ENCODE measurements at regions not wholly inside any gene's neighbourhood (a gene's known extent, or its start where the extent isn't known, plus 50 kb on each side); places are given as distances from the start of the nearest gene placed in this dataset.
A peak's percentile ranks its signal among the peaks of the same experiment; 100 is the strongest.

GRCh38 chr4:8696369-8697127 is 104.0 kb downstream of the CPZ start:
- no peak for DNase-seq
- H3K4me1 ChIP-seq (ENCODE audit: control insufficient read depth, insufficient read depth, low read length): no peaks in the 10 kb centered on the region
- peaks cover 11% of the 10 kb centered on the region for H3K27me3 ChIP-seq (ENCODE audit: control insufficient read depth, insufficient read depth, low read length)
- no peaks in the 10 kb centered on the region for H3K9me3 ChIP-seq (ENCODE audit: control insufficient read depth, low read depth, low read length)
- H3K36me3 ChIP-seq (ENCODE audit: control insufficient read depth, insufficient read depth, low read length): no peaks in the 10 kb centered on the region
- H3K27ac ChIP-seq (ENCODE audit: low read length): no peak overlapping the region
- WGBS (ENCODE audit: insufficient coverage, low lambda C conversion rate): no CpG with 5 or more reads among the region's 10 CpGs
- H3K4me3 ChIP-seq (ENCODE audit: low read length): no peak overlapping the region

- DNase-seq: no peak
- H3K27me3 ChIP-seq (ENCODE audit: control insufficient read depth, insufficient read depth, low read length): peaks cover 7% of the 10 kb centered on the region
- no peak overlapping the region for H3K27ac ChIP-seq (ENCODE audit: low read length)
- H3K4me3 ChIP-seq (ENCODE audit: low read length): no peak overlapping the region
- H3K9me3 ChIP-seq (ENCODE audit: control insufficient read depth, low read depth, low read length): no peaks in the 10 kb centered on the region
- WGBS (ENCODE audit: insufficient coverage, low lambda C conversion rate): 80% methylated on average over 1 of the region's 18 CpGs
- H3K36me3 ChIP-seq (ENCODE audit: control insufficient read depth, insufficient read depth, low read length): no peaks in the 10 kb centered on the region
- H3K4me1 ChIP-seq (ENCODE audit: control insufficient read depth, insufficient read depth, low read length): no peaks in the 10 kb centered on the region
Measured at GRCh38 chr4:8695237-8696219, 103.0 kb downstream of the CPZ start.

GRCh38 chr4:8694651-8695151 is 102.1 kb downstream of the CPZ start:
- no CpG with 5 or more reads among the region's 10 CpGs for WGBS (ENCODE audit: insufficient coverage, low lambda C conversion rate)
- DNase-seq: no peak
- peaks cover 9% of the 10 kb centered on the region for H3K27me3 ChIP-seq (ENCODE audit: control insufficient read depth, insufficient read depth, low read length)

GRCh38 chr4:8694226-8694625 is 101.7 kb downstream of the CPZ start:
- no peaks in the 10 kb centered on the region for H3K9me3 ChIP-seq (ENCODE audit: control insufficient read depth, low read depth, low read length)
- no peak overlapping the region for H3K4me3 ChIP-seq (ENCODE audit: low read length)
- no peak for DNase-seq
- H3K36me3 ChIP-seq (ENCODE audit: control insufficient read depth, insufficient read depth, low read length): no peaks in the 10 kb centered on the region
- H3K27me3 ChIP-seq (ENCODE audit: control insufficient read depth, insufficient read depth, low read length): peaks cover 10% of the 10 kb centered on the region
- 100% methylated on average over 1 of the region's 8 CpGs for WGBS (ENCODE audit: insufficient coverage, low lambda C conversion rate)
- H3K4me1 ChIP-seq (ENCODE audit: control insufficient read depth, insufficient read depth, low read length): no peaks in the 10 kb centered on the region
- H3K27ac ChIP-seq (ENCODE audit: low read length): no peak overlapping the region

More at GRCh38 chr4:8694651-8695151, 102.1 kb downstream of the CPZ start:
- Histone ChIP-seq H3K4me1 (ENCODE audit: control insufficient read depth, insufficient read depth, low read length) (no peaks in the 10 kb centered on the region), H3K27ac (ENCODE audit: low read length) (no peak overlapping the region), H3K9me3 (ENCODE audit: control insufficient read depth, low read depth, low read length) (no peaks in the 10 kb centered on the region), H3K36me3 (ENCODE audit: control insufficient read depth, insufficient read depth, low read length) (no peaks in the 10 kb centered on the region), H3K4me3 (ENCODE audit: low read length) (no peak overlapping the region)

- 80% methylated on average over 2 of the region's 27 CpGs for WGBS (ENCODE audit: insufficient coverage, low lambda C conversion rate)
- H3K27me3 ChIP-seq (ENCODE audit: control insufficient read depth, insufficient read depth, low read length): peaks cover 28% of the 10 kb centered on the region
- no peaks in the 10 kb centered on the region for H3K4me1 ChIP-seq (ENCODE audit: control insufficient read depth, insufficient read depth, low read length)
- no peaks in the 10 kb centered on the region for H3K36me3 ChIP-seq (ENCODE audit: control insufficient read depth, insufficient read depth, low read length)
- no peaks in the 10 kb centered on the region for H3K9me3 ChIP-seq (ENCODE audit: control insufficient read depth, low read depth, low read length)
- H3K4me3 ChIP-seq (ENCODE audit: low read length): no peak overlapping the region
- no peak for DNase-seq
- H3K27ac ChIP-seq (ENCODE audit: low read length): no peak overlapping the region
Measured at GRCh38 chr4:8691151-8691775, 98.7 kb downstream of the CPZ start.

GRCh38 chr4:8690216-8691150 is 97.9 kb downstream of the CPZ start:
- Histone ChIP-seq H3K9me3 (ENCODE audit: control insufficient read depth, low read depth, low read length) (no peaks in the 10 kb centered on the region), H3K27ac (ENCODE audit: low read length) (no peak overlapping the region), H3K36me3 (ENCODE audit: control insufficient read depth, insufficient read depth, low read length) (no peaks in the 10 kb centered on the region), H3K4me1 (ENCODE audit: control insufficient read depth, insufficient read depth, low read length) (no peaks in the 10 kb centered on the region), H3K27me3 (ENCODE audit: control insufficient read depth, insufficient read depth, low read length) (peaks cover 30% of the 10 kb centered on the region), H3K4me3 (ENCODE audit: low read length) (no peak overlapping the region)
- no peak for DNase-seq
- WGBS (ENCODE audit: insufficient coverage, low lambda C conversion rate): no CpG with 5 or more reads among the region's 23 CpGs

GRCh38 chr4:8689741-8690140 is 97.2 kb downstream of the CPZ start:
- no peaks in the 10 kb centered on the region for H3K4me1 ChIP-seq (ENCODE audit: control insufficient read depth, insufficient read depth, low read length)
- H3K4me3 ChIP-seq (ENCODE audit: low read length): no peak overlapping the region
- H3K27me3 ChIP-seq (ENCODE audit: control insufficient read depth, insufficient read depth, low read length): peaks cover 33% of the 10 kb centered on the region
- no peaks in the 10 kb centered on the region for H3K36me3 ChIP-seq (ENCODE audit: control insufficient read depth, insufficient read depth, low read length)
- H3K27ac ChIP-seq (ENCODE audit: low read length): no peak overlapping the region
- WGBS (ENCODE audit: insufficient coverage, low lambda C conversion rate): no CpG with 5 or more reads among the region's 8 CpGs
- no peaks in the 10 kb centered on the region for H3K9me3 ChIP-seq (ENCODE audit: control insufficient read depth, low read depth, low read length)
- no peak for DNase-seq

- H3K36me3 ChIP-seq (ENCODE audit: control insufficient read depth, insufficient read depth, low read length): no peaks in the 10 kb centered on the region
- H3K27me3 ChIP-seq (ENCODE audit: control insufficient read depth, insufficient read depth, low read length): peaks cover 30% of the 10 kb centered on the region
- no CpG with 5 or more reads among the region's 19 CpGs for WGBS (ENCODE audit: insufficient coverage, low lambda C conversion rate)
- no peak for DNase-seq
- H3K9me3 ChIP-seq (ENCODE audit: control insufficient read depth, low read depth, low read length): no peaks in the 10 kb centered on the region
- no peak overlapping the region for H3K4me3 ChIP-seq (ENCODE audit: low read length)
- no peaks in the 10 kb centered on the region for H3K4me1 ChIP-seq (ENCODE audit: control insufficient read depth, insufficient read depth, low read length)
- no peak overlapping the region for H3K27ac ChIP-seq (ENCODE audit: low read length)
Measured at GRCh38 chr4:8688908-8689445, 96.4 kb downstream of the CPZ start.

- no CpG with 5 or more reads among the region's 41 CpGs for WGBS (ENCODE audit: insufficient coverage, low lambda C conversion rate)
Measured at GRCh38 chr4:8688041-8688907, 95.7 kb downstream of the CPZ start.

More at GRCh38 chr4:8688041-8688907, 95.7 kb downstream of the CPZ start:
- no peaks in the 10 kb centered on the region for H3K36me3 ChIP-seq (ENCODE audit: control insufficient read depth, insufficient read depth, low read length)
- no peak overlapping the region for H3K27ac ChIP-seq (ENCODE audit: low read length)
- DNase-seq: peak in 1 of 2 donors; percentile 8
- no peak overlapping the region for H3K4me3 ChIP-seq (ENCODE audit: low read length)
- H3K4me1 ChIP-seq (ENCODE audit: control insufficient read depth, insufficient read depth, low read length): no peaks in the 10 kb centered on the region
- H3K9me3 ChIP-seq (ENCODE audit: control insufficient read depth, low read depth, low read length): no peaks in the 10 kb centered on the region
- peaks cover 30% of the 10 kb centered on the region for H3K27me3 ChIP-seq (ENCODE audit: control insufficient read depth, insufficient read depth, low read length)
